ENCODE measurements at regions not wholly inside any gene's neighbourhood (a gene's known extent, or its start where the extent isn't known, plus 50 kb on each side); places are given as distances from the start of the nearest gene placed in this dataset.

- TF ChIP-seq, protein P1, sequence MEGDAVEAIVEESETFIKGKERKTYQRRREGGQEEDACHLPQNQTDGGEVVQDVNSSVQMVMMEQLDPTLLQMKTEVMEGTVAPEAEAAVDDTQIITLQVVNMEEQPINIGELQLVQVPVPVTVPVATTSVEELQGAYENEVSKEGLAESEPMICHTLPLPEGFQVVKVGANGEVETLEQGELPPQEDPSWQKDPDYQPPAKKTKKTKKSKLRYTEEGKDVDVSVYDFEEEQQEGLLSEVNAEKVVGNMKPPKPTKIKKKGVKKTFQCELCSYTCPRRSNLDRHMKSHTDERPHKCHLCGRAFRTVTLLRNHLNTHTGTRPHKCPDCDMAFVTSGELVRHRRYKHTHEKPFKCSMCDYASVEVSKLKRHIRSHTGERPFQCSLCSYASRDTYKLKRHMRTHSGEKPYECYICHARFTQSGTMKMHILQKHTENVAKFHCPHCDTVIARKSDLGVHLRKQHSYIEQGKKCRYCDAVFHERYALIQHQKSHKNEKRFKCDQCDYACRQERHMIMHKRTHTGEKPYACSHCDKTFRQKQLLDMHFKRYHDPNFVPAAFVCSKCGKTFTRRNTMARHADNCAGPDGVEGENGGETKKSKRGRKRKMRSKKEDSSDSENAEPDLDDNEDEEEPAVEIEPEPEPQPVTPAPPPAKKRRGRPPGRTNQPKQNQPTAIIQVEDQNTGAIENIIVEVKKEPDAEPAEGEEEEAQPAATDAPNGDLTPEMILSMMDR (conservative IDR thresholded peaks at IDR 0.05; ENCODE audit: low read depth, low read length), result no peak
- no peak for DNase-seq (ENCODE audit: low read depth)
Measured at GRCh38 chr3:55413236-55413635, 73.9 kb downstream of the WNT5A start.

DNA sequence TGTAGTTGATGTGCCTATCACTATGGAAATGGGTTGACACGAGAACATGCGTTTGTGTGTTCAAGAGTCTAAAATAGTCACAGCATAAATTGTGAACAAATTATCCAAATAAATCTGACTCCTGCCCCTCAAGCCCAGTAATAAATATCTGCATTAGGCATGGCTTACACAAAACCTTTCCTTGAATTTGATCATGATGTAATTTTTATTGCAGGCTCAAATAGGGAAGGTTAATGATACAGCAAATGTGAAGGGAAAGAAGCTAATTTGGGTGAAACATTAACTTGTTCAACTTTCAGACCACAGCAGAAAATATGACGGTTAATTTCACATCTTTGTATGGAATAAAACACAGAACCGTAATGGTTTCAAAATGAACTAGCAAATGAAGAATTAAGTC is 74.6 kb downstream of the WNT5A start:
- TF ChIP-seq, protein P1 (conservative IDR thresholded peaks at IDR 0.05; ENCODE audit: low read depth, low read length), result no peak
- H3K4me3 ChIP-seq (ENCODE audit: low read depth, low read length), result no peak overlapping the region
- no peak for DNase-seq (ENCODE audit: low read depth)

More at GRCh38 chr3:55413236-55413635, 73.9 kb downstream of the WNT5A start:
- H3K4me3 ChIP-seq (ENCODE audit: low read depth, low read length), result no peak overlapping the region

GRCh38 chr3:55409806-55410205 is 77.3 kb downstream of the WNT5A start:
- no peak for DNase-seq (ENCODE audit: low read depth)
- TF ChIP-seq, protein P1 (conservative IDR thresholded peaks at IDR 0.05; ENCODE audit: low read depth, low read length), result no peak

GRCh38 chr3:55408193-55408826 is 78.8 kb downstream of the WNT5A start:
- no peak for DNase-seq (ENCODE audit: low read depth)
- no peak overlapping the region for H3K4me3 ChIP-seq (ENCODE audit: low read depth, low read length)
- TF ChIP-seq, protein P1 (conservative IDR thresholded peaks at IDR 0.05; ENCODE audit: low read depth, low read length), result no peak

More at GRCh38 chr3:55409806-55410205, 77.3 kb downstream of the WNT5A start:
- H3K4me3 ChIP-seq (ENCODE audit: low read depth, low read length), result no peak overlapping the region

GRCh38 chr3:55407426-55407820 is 79.7 kb downstream of the WNT5A start:
- TF ChIP-seq, protein P1 (conservative IDR thresholded peaks at IDR 0.05; ENCODE audit: low read depth, low read length), result no peak
- no peak overlapping the region for H3K4me3 ChIP-seq (ENCODE audit: low read depth, low read length)
- no peak for DNase-seq (ENCODE audit: low read depth)

GRCh38 chr3:55406696-55407425 is 80.2 kb downstream of the WNT5A start:
- H3K4me3 ChIP-seq (ENCODE audit: low read depth, low read length), result no peak overlapping the region
- TF ChIP-seq, protein P1 (conservative IDR thresholded peaks at IDR 0.05; ENCODE audit: low read depth, low read length), result no peak
- DNase-seq (ENCODE audit: low read depth), result no peak
